IMR-90 (cell line): ENCODE measurements at regions not wholly inside any gene's neighbourhood (a gene's known extent, or its start where the extent isn't known, plus 50 kb on each side); places are given as distances from the start of the nearest gene placed in this dataset.

Experiments
- ATAC-seq: fragments of 200-7000 bp; cut with Tn5 transposase; 2 replicates; pipeline ENCODE4 v1.9.1; 2020; ENCODE audit warnings: low read depth, mild to moderate bottlenecking, moderate library complexity
- BruUV-seq: library from RNA; stranded (reverse); fragments of 400-500 nt; replicated peaks from 2 replicates; lab custom pipeline; 2021; lab: Mats Ljungman, UMichigan
- CTCF ChIA-PET: fragments of 300-600 bp; formaldehyde crosslinking; extraction: SDS; loops from one replicate; lab custom pipeline; 2021; ENCODE audit warnings: antibody characterized with exemption; lab: Yijun Ruan, JAX
- POLR2A ChIA-PET: fragments of 300-600 bp; sonication (Branson Sonifier 250); formaldehyde crosslinking; loops from one replicate; lab custom pipeline; 2022; ENCODE audit warnings: antibody characterized with exemption; ENCODE audit not compliant: unreplicated experiment; lab: Charles Lee
- DNase-seq: peaks from one replicate; pipeline ENCODE4 v3.0.0; 2013
- H2AFZ ChIP-seq: replicated peaks from 2 replicates; pipeline ENCODE3; 2013; ENCODE audit warnings: low read length, mild to moderate bottlenecking; ENCODE audit not compliant: poor library complexity
- H2AK5ac ChIP-seq: 2 replicates; pipeline ENCODE4 v1.6.1; 2013; ENCODE audit warnings: low read depth, low read length, inconsistent platforms
- H2AK9ac ChIP-seq: replicated peaks from 2 replicates; pipeline ENCODE3; 2013; ENCODE audit warnings: mild to moderate bottlenecking, low read depth, low read length, moderate library complexity; ENCODE audit not compliant: poor library complexity
- H2BK120ac ChIP-seq: 2 replicates; pipeline ENCODE4 v1.6.1; 2013; ENCODE audit warnings: low read depth, low read length, inconsistent platforms
- H2BK15ac ChIP-seq: 3 replicates; pipeline ENCODE4 v1.6.1; 2013; ENCODE audit warnings: low read depth, low read length, inconsistent platforms
- H2BK20ac ChIP-seq: 2 replicates; pipeline ENCODE4 v1.6.1; 2013; ENCODE audit warnings: low read depth, mild to moderate bottlenecking, inconsistent platforms, low read length, moderate library complexity
- H2BK5ac ChIP-seq: 2 replicates; pipeline ENCODE4 v1.6.1; 2013; ENCODE audit warnings: mild to moderate bottlenecking, low read depth, low read length, inconsistent platforms; ENCODE audit not compliant: poor library complexity, severe bottlenecking
- H3K14ac ChIP-seq: replicated peaks from 2 replicates; pipeline ENCODE4 v1.6.1; 2013; ENCODE audit warnings: low read depth, low read length, inconsistent platforms
- H3K18ac ChIP-seq: 2 replicates; pipeline ENCODE4 v1.6.1; 2013; ENCODE audit warnings: low read depth, low read length, control low read depth
- H3K23ac ChIP-seq: 2 replicates; pipeline ENCODE4 v1.6.1; 2013; ENCODE audit warnings: low read depth, low read length, inconsistent platforms
- H3K27ac ChIP-seq: 2 replicates; pipeline ENCODE4 v1.5.1; 2013; ENCODE audit warnings: mild to moderate bottlenecking, control low read depth, low read length; ENCODE audit not compliant: insufficient read depth
- H3K27me3 ChIP-seq: 2 replicates; pipeline ENCODE4 v1.6.1; 2013; ENCODE audit warnings: low read length; ENCODE audit not compliant: control insufficient read depth, insufficient read depth
- H3K36me3 ChIP-seq: 2 replicates; pipeline ENCODE4 v1.6.1; 2013; ENCODE audit warnings: low read length, mixed read lengths; ENCODE audit not compliant: control insufficient read depth, insufficient read depth
- H3K4ac ChIP-seq: 2 replicates; pipeline ENCODE4 v1.6.1; 2013; ENCODE audit warnings: low read depth, low read length, inconsistent platforms
- H3K4me1 ChIP-seq: 2 replicates; pipeline ENCODE4 v1.6.1; 2013; ENCODE audit warnings: low read length, mixed read lengths; ENCODE audit not compliant: control insufficient read depth, insufficient read depth
- H3K4me2 ChIP-seq: 2 replicates; pipeline ENCODE4 v1.6.1; 2013; ENCODE audit warnings: low read depth, mild to moderate bottlenecking, control low read depth, low read length, moderate library complexity
- H3K4me3 ChIP-seq: 2 replicates; pipeline ENCODE4 v1.5.1; 2013; ENCODE audit warnings: low read depth, mild to moderate bottlenecking, control low read depth, low read length, moderate library complexity; ENCODE audit not compliant: insufficient read depth
- H3K56ac ChIP-seq: 2 replicates; pipeline ENCODE4 v1.6.1; 2013; ENCODE audit warnings: low read length, inconsistent platforms; ENCODE audit not compliant: insufficient read depth; ENCODE audit errors: extremely low read depth
- H3K79me1 ChIP-seq, 2 experiments: 2 replicates each; pipeline ENCODE4 v1.6.1; 2013; ENCODE audit warnings: low read length in 2 of 2, inconsistent platforms in 1 of 2, low read depth in 1 of 2
- H3K9ac ChIP-seq: 2 replicates; pipeline ENCODE4 v1.6.1; 2013; ENCODE audit warnings: low read depth, low read length, control low read depth
- H3K9me1 ChIP-seq: 2 replicates; pipeline ENCODE4 v1.6.1; 2013; ENCODE audit warnings: low read length, inconsistent platforms; ENCODE audit not compliant: insufficient read depth
- H3K9me3 ChIP-seq: 2 replicates; pipeline ENCODE4 v1.6.1; 2013; ENCODE audit warnings: low read length; ENCODE audit not compliant: control insufficient read depth, insufficient read depth
- H4K20me1 ChIP-seq: 2 replicates; pipeline ENCODE4 v1.6.1; 2013; ENCODE audit warnings: low read length, inconsistent platforms; ENCODE audit not compliant: insufficient read depth
- H4K5ac ChIP-seq: 2 replicates; pipeline ENCODE4 v1.6.1; 2013; ENCODE audit warnings: mild to moderate bottlenecking, low read depth, low read length, control low read depth
- H4K8ac ChIP-seq, 2 experiments: 2 replicates each; pipeline ENCODE4 v1.6.1; 2013; ENCODE audit warnings: low read depth in 2 of 2, low read length in 2 of 2, control low read depth in 1 of 2, inconsistent platforms in 1 of 2
- H4K91ac ChIP-seq: 2 replicates; pipeline ENCODE4 v1.6.1; 2013; ENCODE audit warnings: low read depth, low read length, inconsistent platforms; ENCODE audit not compliant: insufficient read depth
- BHLHE40 ChIP-seq: fragments of 150-350 bp; IDR thresholded peaks from 2 replicates; pipeline ENCODE4 v1.6.1; 2016; ENCODE audit warnings: mild to moderate bottlenecking, low read depth, low read length
- CEBPB ChIP-seq: IDR thresholded peaks from 2 replicates; pipeline ENCODE4 v1.6.1; 2012; ENCODE audit warnings: low read depth, low read length, improper control_type of control experiment
- MAFK ChIP-seq: IDR thresholded peaks from 2 replicates; pipeline ENCODE4 v1.6.1; 2012; ENCODE audit warnings: low read depth, low read length, improper control_type of control experiment
- POLR2A ChIP-seq: IDR thresholded peaks from 2 replicates; pipeline ENCODE4 v1.6.1; 2012; ENCODE audit warnings: mild to moderate bottlenecking, low read depth, low read length
- RFX5 ChIP-seq: IDR thresholded peaks from 2 replicates; pipeline ENCODE4 v1.8.0; 2012; ENCODE audit warnings: low read depth, mild to moderate bottlenecking, low read length, moderate library complexity
- WGBS, 2 experiments: methylation state at CpG; one replicate each; pipeline versions ENCODE4 v1.1.5 to v1.1.7; 2013; ENCODE audit warnings: missing lambda C conversion rate in 2 of 2; ENCODE audit not compliant: insufficient read length in 1 of 2; ENCODE audit errors: extremely low coverage in 2 of 2; 5-methylcytosine and 5-hydroxymethylcytosine counted together
- dilution Hi-C: fragments of 300-500 bp; cut with HindIII; formaldehyde crosslinking; loops from one replicate; pipeline ENCODE4 v1.14.3; 2018; ENCODE audit warnings: low sequenced_read_pairs; ENCODE audit not compliant: unreplicated experiment
- in situ Hi-C: fragments of 300-500 bp; cut with MboI; formaldehyde crosslinking; loops from 3 replicates; pipeline ENCODE4 v1.14.3; 2019; ENCODE audit warnings: low sequenced_read_pairs, inconsistent platforms, mixed read lengths
- intact Hi-C: fragments of 100-400 bp; cut with micrococcal nuclease; formaldehyde crosslinking; loops from 2 replicates; pipeline ENCODE4 v1.10.0; 2022
- TF ChIP-seq, protein P1 (sequence below): fragments of 150-350 bp; IDR thresholded peaks from 2 replicates; pipeline ENCODE4 v1.6.1; 2016; ENCODE audit warnings: low read depth, mild to moderate bottlenecking, low read length, moderate library complexity, borderline replicate concordance
- TF ChIP-seq, protein P2 (sequence below): conservative IDR thresholded peaks from 2 replicates; pipeline ENCODE4 v1.5.1; 2012; ENCODE audit warnings: mild to moderate bottlenecking, low read depth, low read length, improper control_type of control experiment

DNA sequence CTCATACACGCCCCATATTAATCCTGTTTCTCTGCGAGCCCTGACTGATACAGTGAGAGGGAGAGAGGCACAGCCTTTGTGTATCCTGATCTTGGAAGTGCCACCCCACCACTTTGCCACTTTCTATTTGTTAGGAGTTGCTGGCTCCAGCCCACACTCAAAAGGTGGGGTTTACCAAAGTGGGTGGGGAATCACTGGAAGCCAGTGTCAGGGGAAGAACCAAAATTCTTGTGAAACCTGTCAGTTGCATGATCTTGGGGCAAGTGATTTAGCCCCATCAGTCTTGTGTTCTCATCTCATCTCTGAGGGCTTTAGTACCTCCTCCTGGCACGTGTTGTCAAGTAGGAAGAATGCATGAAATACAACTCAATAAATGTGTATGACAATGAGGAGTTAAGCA is 119.5 kb downstream of the SOX9 start:
- dilution Hi-C loops, result no loop called here
- no TSS peak for BruUV-seq
- H3K4me3 ChIP-seq, result no peak overlapping the region
- H3K36me3 ChIP-seq, result no peaks in the 10 kb centered on the region
- no peak overlapping the region for H3K4me2 ChIP-seq
- H3K9me3 ChIP-seq, result peaks cover 2% of the 10 kb centered on the region
- no peaks in the 10 kb centered on the region for H3K79me1 ChIP-seq
- ChIA-PET POLR2A (no interaction called here), CTCF (no interaction called here)
- no peak for ATAC-seq
- no peak for DNase-seq
- H3K56ac ChIP-seq, result no peak overlapping the region
- in situ Hi-C loops, result no loop called here
- no peak overlapping the region for H3K18ac ChIP-seq
- no peak overlapping the region for H2AK5ac ChIP-seq
- no peak overlapping the region for H4K91ac ChIP-seq
- TF ChIP-seq, protein P1, sequence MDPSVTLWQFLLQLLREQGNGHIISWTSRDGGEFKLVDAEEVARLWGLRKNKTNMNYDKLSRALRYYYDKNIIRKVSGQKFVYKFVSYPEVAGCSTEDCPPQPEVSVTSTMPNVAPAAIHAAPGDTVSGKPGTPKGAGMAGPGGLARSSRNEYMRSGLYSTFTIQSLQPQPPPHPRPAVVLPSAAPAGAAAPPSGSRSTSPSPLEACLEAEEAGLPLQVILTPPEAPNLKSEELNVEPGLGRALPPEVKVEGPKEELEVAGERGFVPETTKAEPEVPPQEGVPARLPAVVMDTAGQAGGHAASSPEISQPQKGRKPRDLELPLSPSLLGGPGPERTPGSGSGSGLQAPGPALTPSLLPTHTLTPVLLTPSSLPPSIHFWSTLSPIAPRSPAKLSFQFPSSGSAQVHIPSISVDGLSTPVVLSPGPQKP, result no peak
- TF ChIP-seq POLR2A (no peak), BHLHE40 (no peak), MAFK (no peak), RFX5 (no peak), CEBPB (no peak)
- TF ChIP-seq, protein P2, sequence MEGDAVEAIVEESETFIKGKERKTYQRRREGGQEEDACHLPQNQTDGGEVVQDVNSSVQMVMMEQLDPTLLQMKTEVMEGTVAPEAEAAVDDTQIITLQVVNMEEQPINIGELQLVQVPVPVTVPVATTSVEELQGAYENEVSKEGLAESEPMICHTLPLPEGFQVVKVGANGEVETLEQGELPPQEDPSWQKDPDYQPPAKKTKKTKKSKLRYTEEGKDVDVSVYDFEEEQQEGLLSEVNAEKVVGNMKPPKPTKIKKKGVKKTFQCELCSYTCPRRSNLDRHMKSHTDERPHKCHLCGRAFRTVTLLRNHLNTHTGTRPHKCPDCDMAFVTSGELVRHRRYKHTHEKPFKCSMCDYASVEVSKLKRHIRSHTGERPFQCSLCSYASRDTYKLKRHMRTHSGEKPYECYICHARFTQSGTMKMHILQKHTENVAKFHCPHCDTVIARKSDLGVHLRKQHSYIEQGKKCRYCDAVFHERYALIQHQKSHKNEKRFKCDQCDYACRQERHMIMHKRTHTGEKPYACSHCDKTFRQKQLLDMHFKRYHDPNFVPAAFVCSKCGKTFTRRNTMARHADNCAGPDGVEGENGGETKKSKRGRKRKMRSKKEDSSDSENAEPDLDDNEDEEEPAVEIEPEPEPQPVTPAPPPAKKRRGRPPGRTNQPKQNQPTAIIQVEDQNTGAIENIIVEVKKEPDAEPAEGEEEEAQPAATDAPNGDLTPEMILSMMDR, result no peak
- H3K9me1 ChIP-seq, result no peaks in the 10 kb centered on the region
- WGBS, 2 experiments, result no CpG with 5 or more reads among the region's 3 CpGs
- H2BK15ac ChIP-seq, result no peak overlapping the region
- no peak overlapping the region for H2BK5ac ChIP-seq
- H3K4me1 ChIP-seq, result no peaks in the 10 kb centered on the region; the same call in 1 of the 2 replicates
- intact Hi-C loops, result no loop called here
- no peak overlapping the region for H4K8ac ChIP-seq
- H3K14ac ChIP-seq, result no peak overlapping the region
- H2BK120ac ChIP-seq, result no peak overlapping the region
- H3K4ac ChIP-seq, result no peak overlapping the region
- no peak overlapping the region for H2AFZ ChIP-seq
- H3K9ac ChIP-seq, result no peak overlapping the region
- H2BK20ac ChIP-seq, result no peak overlapping the region
- no peak overlapping the region for H3K23ac ChIP-seq
- H3K27me3 ChIP-seq, result peaks cover 12% of the 10 kb centered on the region
- H2AK9ac ChIP-seq, result no peak overlapping the region
- no peaks in the 10 kb centered on the region for H4K20me1 ChIP-seq
- no peak overlapping the region for H4K5ac ChIP-seq
- H3K27ac ChIP-seq, result no peak overlapping the region
